SK-N-SH (cell line): ENCODE measurements at regions not wholly inside any gene's neighbourhood (a gene's known extent, or its start where the extent isn't known, plus 50 kb on each side); places are given as distances from the start of the nearest gene placed in this dataset.
"Not testable (repeated sequence)": the region's sequence is repeated elsewhere in the genome, so short reads cannot be mapped to it uniquely, and the experiment has no call there.

Experiments used
- CTCF ChIA-PET: fragments of 300-600, 350-600 bp; formaldehyde crosslinking; extraction: SDS; loops from one replicate; lab custom pipeline; 2021; lab: Yijun Ruan, JAX
- POLR2A ChIA-PET: fragments of 350-600 bp; sonication (Branson Sonifier 250); formaldehyde crosslinking; extraction: SDS; loops from one replicate; lab custom pipeline; 2020; ENCODE audit warnings: antibody characterized with exemption, inconsistent platforms; lab: Yijun Ruan, JAX
- DNase-seq: peaks from one replicate; pipeline ENCODE4 v3.0.0; 2012
- H2AFZ ChIP-seq: fragments of 200-600 bp; sonication (generic); 2 replicates; pipeline ENCODE4 v1.8.1; 2016; ENCODE audit warnings: antibody characterized with exemption, mild to moderate bottlenecking, low read depth
- H3F3A ChIP-seq: fragments of 200-600 bp; sonication (generic); replicated peaks from 2 replicates; pipeline ENCODE3; 2016; ENCODE audit warnings: antibody characterized with exemption, mild to moderate bottlenecking; ENCODE audit not compliant: insufficient read depth
- H3K27ac ChIP-seq, 2 experiments: fragments of 200-500 bp in 1 of 2; fragments of 200-600 bp in 1 of 2; sonication (Bioruptor generic) in 1 of 2; sonication (generic), shearing (Covaris generic) in 1 of 2; 2 replicates each; pipeline versions ENCODE4 v1.5.1 to v1.6.1; 2014 to 2016; ENCODE audit warnings: low read depth in 2 of 2, inconsistent platforms in 1 of 2, low read length in 1 of 2, mild to moderate bottlenecking in 1 of 2, mixed read lengths in 1 of 2
- H3K27me3 ChIP-seq: fragments of 200-600 bp; sonication (generic), shearing (Covaris generic); 2 replicates; pipeline ENCODE4 v1.6.1; 2016; ENCODE audit warnings: mixed run types; ENCODE audit not compliant: insufficient read depth
- H3K36me3 ChIP-seq, 2 experiments: fragments of 200-500 bp in 1 of 2; fragments of 200-600 bp in 1 of 2; sonication (Bioruptor generic) in 1 of 2; sonication (generic) in 1 of 2; replicated peaks in 1 of 2; 2 replicates each; pipeline versions ENCODE3 to v1.5.1; 2014 to 2016; ENCODE audit warnings: low read length in 1 of 2, mild to moderate bottlenecking in 1 of 2; ENCODE audit not compliant: insufficient read depth in 2 of 2, control insufficient read depth in 1 of 2
- H3K4me1 ChIP-seq, 2 experiments: fragments of 200-500 bp in 1 of 2; fragments of 200-600 bp in 1 of 2; sonication (Bioruptor generic) in 1 of 2; sonication (generic), shearing (Covaris generic) in 1 of 2; 2 replicates each; pipeline versions ENCODE4 v1.5.1 to v1.6.1; 2014 to 2016; ENCODE audit warnings: low read depth in 1 of 2, low read length in 1 of 2, mixed run types in 1 of 2; ENCODE audit not compliant: insufficient read depth in 2 of 2, control insufficient read depth in 1 of 2
- H3K4me2 ChIP-seq: fragments of 200-600 bp; sonication (generic), shearing (Covaris generic); 2 replicates; pipeline ENCODE4 v1.6.1; 2017; ENCODE audit warnings: mixed run types
- H3K4me3 ChIP-seq, 2 experiments: fragments of 200-500 bp in 1 of 2; fragments of 200-600 bp in 1 of 2; sonication (Bioruptor generic) in 1 of 2; sonication (generic), shearing (Covaris generic) in 1 of 2; 2 replicates each; pipeline versions ENCODE4 v1.5.1 to v1.8.1; 2014 to 2016; ENCODE audit warnings: low read depth in 2 of 2, inconsistent platforms in 1 of 2, low read length in 1 of 2, mild to moderate bottlenecking in 1 of 2, mixed read lengths in 1 of 2, moderate library complexity in 1 of 2
- H3K79me2 ChIP-seq: fragments of 200-600 bp; sonication (generic); 2 replicates; pipeline ENCODE4 v1.8.1; 2017; ENCODE audit warnings: mild to moderate bottlenecking; ENCODE audit not compliant: insufficient read depth
- H3K9ac ChIP-seq: fragments of 200-600 bp; sonication (generic); 2 replicates; pipeline ENCODE4 v1.6.1; 2017; ENCODE audit warnings: mixed run types
- H3K9me2 ChIP-seq: fragments of 200-600 bp; sonication (generic); 2 replicates; pipeline ENCODE4 v1.6.1; 2017; ENCODE audit warnings: mixed run types
- H3K9me3 ChIP-seq: fragments of 200-600 bp; sonication (generic); 2 replicates; pipeline ENCODE4 v1.6.1; 2017; ENCODE audit warnings: mixed run types, mild to moderate bottlenecking, moderate library complexity
- H4K20me1 ChIP-seq: fragments of 200-600 bp; sonication (generic); 2 replicates; pipeline ENCODE4 v1.6.1; 2017; ENCODE audit warnings: mild to moderate bottlenecking, mixed run types; ENCODE audit not compliant: insufficient read depth
- CTCF ChIP-seq: fragments of 200-600 bp; sonication (generic); IDR thresholded peaks from 2 replicates; pipeline ENCODE4 v1.6.1; 2017; ENCODE audit warnings: antibody characterized with exemption, mild to moderate bottlenecking, moderate library complexity
- ELF1 ChIP-seq: IDR thresholded peaks from 2 replicates; pipeline ENCODE4 v1.4.0; 2012
- FOXJ3 ChIP-seq: sonication (generic); formaldehyde crosslinking; IDR thresholded peaks from 2 replicates; pipeline ENCODE4 v1.5.1; 2020; ENCODE audit warnings: mild to moderate bottlenecking, missing genetic modification reagents
- GATA2 ChIP-seq: sonication (generic); formaldehyde crosslinking; IDR thresholded peaks from 2 replicates; pipeline ENCODE4 v1.5.0; 2020; ENCODE audit warnings: mild to moderate bottlenecking, missing genetic modification reagents
- MXI1 ChIP-seq: IDR thresholded peaks from 2 replicates; pipeline ENCODE4 v1.6.1; 2012; ENCODE audit warnings: mild to moderate bottlenecking, low read depth, low read length, improper control_type of control experiment
- PBX3 ChIP-seq: IDR thresholded peaks from 2 replicates; pipeline ENCODE4; 2012
- RCOR1 ChIP-seq: fragments of 150-350 bp; IDR thresholded peaks from 2 replicates; pipeline ENCODE4 v1.6.1; 2017; ENCODE audit warnings: antibody characterized with exemption, low read length
- REST ChIP-seq: IDR thresholded peaks from 2 replicates; pipeline ENCODE4 v1.6.1; 2012; ENCODE audit warnings: mild to moderate bottlenecking, low read depth, low read length, moderate library complexity
- RFX5 ChIP-seq: IDR thresholded peaks from 2 replicates; pipeline ENCODE4 v1.6.1; 2012; ENCODE audit warnings: mild to moderate bottlenecking, improper control_type of control experiment, low read length
- SIN3A ChIP-seq: IDR thresholded peaks from 2 replicates; pipeline ENCODE4 v1.6.1; 2012; ENCODE audit warnings: low read depth, mild to moderate bottlenecking, low read length, moderate library complexity, borderline replicate concordance
- TAF1 ChIP-seq: IDR thresholded peaks from 2 replicates; pipeline ENCODE4 v1.6.1; 2012; ENCODE audit warnings: low read depth, mild to moderate bottlenecking, low read length, moderate library complexity, borderline replicate concordance
- TEAD4 ChIP-seq: IDR thresholded peaks from 2 replicates; pipeline ENCODE4 v1.4.0; 2012; ENCODE audit warnings: mild to moderate bottlenecking, borderline replicate concordance; ENCODE audit not compliant: insufficient read depth
- USF2 ChIP-seq: fragments of 150-350 bp; IDR thresholded peaks from 2 replicates; pipeline ENCODE4 v1.6.1; 2017; ENCODE audit warnings: antibody characterized with exemption, low read length, low read depth, borderline replicate concordance
- ZBTB33 ChIP-seq: IDR thresholded peaks from 2 replicates; pipeline ENCODE4 v1.4.0; 2012; ENCODE audit warnings: low read depth, borderline replicate concordance
- WGBS: methylation state at CpG from one replicate; pipeline ENCODE4 v1.1.6; 2017; ENCODE audit warnings: low lambda C conversion rate; 5-methylcytosine and 5-hydroxymethylcytosine counted together

GRCh38 chr3:115212615-115213014 lies 65.5 kb upstream of the ZBTB20 start:
- TF ChIP-seq TEAD4 (no peak), ELF1 (no peak), RFX5 (no peak), PBX3 (no peak), GATA2 (CRISPR knock-in tag) (no peak), SIN3A (no peak), FOXJ3 (CRISPR knock-in tag) (no peak), RCOR1 (no peak), USF2 (no peak), CTCF (no peak), ZBTB33 (no peak), MXI1 (no peak), TAF1 (no peak), REST (no peak)
- Histone ChIP-seq H3F3A (no peaks in the 10 kb centered on the region), H3K27ac (no peak overlapping the region), H3K9ac (no peak overlapping the region), H3K36me3 (no peaks in the 10 kb centered on the region), H3K4me1 (no peaks in the 10 kb centered on the region; a peak in 1 of 4 replicates), H3K4me2 (no peak overlapping the region), H3K27me3 (no peaks in the 10 kb centered on the region), H4K20me1 (no peaks in the 10 kb centered on the region), H3K79me2 (no peaks in the 10 kb centered on the region), H3K9me3 (no peaks in the 10 kb centered on the region), H3K9me2 (no peaks in the 10 kb centered on the region), H3K4me3 (no peak overlapping the region), H2AFZ (no peak overlapping the region)
- DNase-seq: no peak
- CTCF ChIA-PET: interaction anchor here (1.7 to 2.2 kb wide), 2 partner anchors 572 to 602 kb away, joined by 4 to 11 read pairs; no protein-coding TSS in a partner anchor
- POLR2A ChIA-PET: no interaction called here

GRCh38 chr3:115213052-115213451 lies 66.0 kb upstream of the ZBTB20 start:
- POLR2A ChIA-PET, H3K9ac ChIP-seq, H3K4me3 ChIP-seq, H3K9me2 ChIP-seq, H3F3A ChIP-seq, H3K27ac ChIP-seq, H3K79me2 ChIP-seq, H3K9me3 ChIP-seq, DNase-seq, H3K4me2 ChIP-seq, H3K27me3 ChIP-seq, H3K4me1 ChIP-seq, H2AFZ ChIP-seq, H4K20me1 ChIP-seq, H3K36me3 ChIP-seq: not testable (repeated sequence)
- CTCF ChIA-PET: interaction anchor here (1.7 to 2.2 kb wide), 3 partner anchors 480 to 602 kb away, joined by 4 to 11 read pairs (median 11); no protein-coding TSS in a partner anchor
- 76% methylated on average over 8 of the region's 8 CpGs for WGBS
